ENCODE measurements at regions not wholly inside any gene's neighbourhood (a gene's known extent, or its start where the extent isn't known, plus 50 kb on each side); places are given as distances from the start of the nearest gene placed in this dataset.

GRCh38 chr3:59404064-59404463, 354.2 kb upstream of the CFAP20DC start:
- TF ChIP-seq CTCF (IDR thresholded peaks at IDR 0.05) = no peak
- no peak for TF ChIP-seq EP300 (IDR thresholded peaks at IDR 0.05)
